AG04449 (cell line): ENCODE measurements at regions not wholly inside any gene's neighbourhood (a gene's known extent, or its start where the extent isn't known, plus 50 kb on each side); places are given as distances from the start of the nearest gene placed in this dataset.
A peak's percentile ranks its signal among the peaks of the same experiment; 100 is the strongest.
"Not testable (repeated sequence)": the region's sequence is repeated elsewhere in the genome, so short reads cannot be mapped to it uniquely, and the experiment has no call there.

Experiments
- CTCF ChIA-PET: fragments of 350-600 bp; formaldehyde crosslinking; extraction: SDS; loops from one replicate; lab custom pipeline; 2021; ENCODE audit warnings: antibody characterized with exemption; lab: Yijun Ruan, JAX
- POLR2A ChIA-PET: fragments of 400-600, 350-600 bp; formaldehyde crosslinking; extraction: SDS; loops from one replicate; lab custom pipeline; 2020; ENCODE audit warnings: antibody characterized with exemption, inconsistent platforms; lab: Yijun Ruan, JAX
- DNase-seq: peaks from one replicate; pipeline ENCODE4 v3.0.0-alpha.2; 2010; ENCODE audit warnings: low read depth, low spot score
- H3K4me3 ChIP-seq: 2 replicates; pipeline ENCODE4 v1.5.1; 2011; ENCODE audit warnings: low read depth, mild to moderate bottlenecking, control low read depth, low read length
- CTCF ChIP-seq: IDR thresholded peaks from one replicate; pipeline ENCODE4 v1.5.1; 2011; ENCODE audit warnings: mild to moderate bottlenecking, moderate library complexity, low read length, control low read depth, inconsistent platforms; ENCODE audit not compliant: insufficient read depth; ENCODE audit errors: missing control alignments

DNA sequence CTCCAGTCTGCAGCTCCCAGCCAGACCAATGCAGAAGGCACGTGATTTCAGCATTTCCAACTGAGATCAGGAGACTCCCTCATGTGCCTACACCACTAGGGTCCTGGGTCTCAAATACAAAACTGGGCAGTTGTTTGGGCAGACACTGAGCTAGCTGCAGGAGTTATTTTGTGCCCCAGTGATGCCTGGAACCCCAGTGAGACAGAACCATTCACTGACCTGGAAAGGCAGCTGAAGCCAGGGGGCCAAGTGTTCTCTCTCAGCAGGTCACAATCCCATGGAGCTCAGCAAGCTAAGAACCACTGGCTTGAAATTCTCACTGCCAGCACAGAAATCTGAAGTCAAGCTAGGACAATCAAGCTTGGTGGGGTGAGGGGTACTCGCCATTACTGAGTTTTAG, 111.7 kb upstream of the TNFSF4 start:
- TF ChIP-seq CTCF = no peak
- no peak overlapping the region for H3K4me3 ChIP-seq
- CTCF ChIA-PET = interaction anchor here (1.1 kb wide), 1 partner anchor 63 kb away, joined by 3 read pairs; no protein-coding TSS in a partner anchor
- DNase-seq = no peak
- POLR2A ChIA-PET = no interaction called here

DNA sequence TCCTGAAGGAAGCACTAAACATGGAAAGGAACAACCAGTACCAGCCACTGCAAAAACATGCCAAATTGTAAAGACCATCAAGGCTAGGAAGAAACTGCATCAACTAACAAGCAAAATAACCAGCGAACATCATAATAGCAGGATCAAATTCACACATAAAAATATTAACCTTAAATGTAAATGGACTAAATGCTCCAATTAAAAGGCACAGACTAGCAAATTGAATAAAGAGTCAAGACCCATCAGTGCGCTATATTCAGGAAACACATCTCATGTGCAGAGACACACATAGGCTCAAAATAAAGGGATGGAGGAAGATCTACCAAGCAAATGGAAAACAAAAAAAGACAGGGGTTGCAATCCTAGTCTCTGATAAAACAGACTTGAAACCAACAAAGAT, 117.2 kb upstream of the TNFSF4 start:
- CTCF ChIA-PET, H3K4me3 ChIP-seq, POLR2A ChIA-PET, DNase-seq: not testable (repeated sequence)

GRCh38 chr1:173327987-173328386, 120.9 kb upstream of the TNFSF4 start:
- H3K4me3 ChIP-seq, DNase-seq, CTCF ChIA-PET, POLR2A ChIA-PET: not testable (repeated sequence)

- TF ChIP-seq CTCF = no peak
- CTCF ChIA-PET = no interaction called here
- no peak for DNase-seq
- H3K4me3 ChIP-seq = no peak overlapping the region
- POLR2A ChIA-PET = no interaction called here
Measured at GRCh38 chr1:173328961-173329360, 121.8 kb upstream of the TNFSF4 start.

DNA sequence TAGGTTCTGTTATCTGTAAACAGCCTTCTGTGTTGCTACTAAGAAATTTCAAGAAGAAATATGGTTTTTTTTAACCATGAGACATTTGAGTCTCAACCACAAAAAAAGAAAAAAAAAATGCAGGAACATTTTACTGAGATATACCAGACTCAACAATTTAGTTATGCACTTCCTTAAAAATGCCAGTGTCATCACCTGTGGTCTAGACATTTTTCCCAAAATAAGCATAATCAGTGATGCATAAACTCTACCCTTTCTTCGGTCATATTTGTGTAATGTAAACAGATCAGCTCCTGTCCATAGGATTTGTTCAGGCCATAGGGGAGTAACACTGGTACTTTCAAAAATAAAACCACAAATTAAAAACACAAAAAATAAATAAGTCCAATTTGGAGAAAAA, 122.6 kb upstream of the TNFSF4 start:
- ChIA-PET POLR2A (no interaction called here), CTCF (no interaction called here)
- TF ChIP-seq CTCF = no peak
- no peak overlapping the region for H3K4me3 ChIP-seq
- DNase-seq = peak; percentile 26

DNA sequence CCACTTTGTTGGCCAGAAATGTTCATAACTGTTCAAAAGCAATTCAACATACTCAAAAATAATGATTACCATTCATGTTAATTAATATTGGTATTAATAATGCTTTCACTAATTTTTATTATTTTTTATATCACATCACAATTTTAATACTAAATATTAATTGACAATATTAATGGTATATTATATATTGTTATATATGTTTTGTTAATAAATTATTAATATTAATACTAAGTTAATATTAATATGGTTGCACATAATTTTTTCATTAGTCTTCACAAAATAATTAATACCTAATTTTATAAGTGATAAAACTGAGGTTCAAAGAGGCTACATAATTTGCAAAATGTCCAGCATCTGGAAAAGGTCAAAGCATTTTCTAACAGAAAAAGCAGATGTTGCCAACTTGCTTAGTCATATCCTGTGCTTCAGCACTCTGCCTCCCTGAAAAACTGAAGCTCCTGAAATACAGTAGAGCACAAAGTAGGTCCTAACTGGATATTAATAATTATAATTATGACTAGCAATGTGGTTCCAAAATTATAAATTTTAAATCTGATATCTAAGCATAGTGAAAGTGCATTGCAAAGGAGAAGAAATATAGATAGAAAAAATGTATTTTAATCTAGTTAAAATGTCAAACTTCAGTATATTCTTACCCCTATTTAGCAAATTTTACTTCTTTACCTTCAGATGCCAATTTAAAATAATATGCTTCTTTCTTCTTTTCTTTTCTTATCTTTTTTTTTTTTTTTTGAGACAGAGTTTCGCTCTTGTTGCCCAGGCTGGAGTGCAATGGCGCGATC, 123.2 kb upstream of the TNFSF4 start:
- POLR2A ChIA-PET = no interaction called here
- CTCF ChIA-PET = no interaction called here
- H3K4me3 ChIP-seq = no peak overlapping the region
- TF ChIP-seq CTCF = no peak
- DNase-seq = peak; percentile 14

GRCh38 chr1:173330952-173331548, 123.9 kb upstream of the TNFSF4 start:
- DNase-seq, POLR2A ChIA-PET, CTCF ChIA-PET, H3K4me3 ChIP-seq: not testable (repeated sequence)

- CTCF ChIA-PET = no interaction called here
- TF ChIP-seq CTCF = no peak
- no peak overlapping the region for H3K4me3 ChIP-seq
- POLR2A ChIA-PET = interaction anchor here (1.0 kb wide), 1 partner anchor 10 kb away, joined by 4 read pairs; no protein-coding TSS in a partner anchor
- no peak for DNase-seq
Measured at GRCh38 chr1:173332026-173332425, 124.9 kb upstream of the TNFSF4 start.
